ENCODE measurements at regions not wholly inside any gene's neighbourhood (a gene's known extent, or its start where the extent isn't known, plus 50 kb on each side); places are given as distances from the start of the nearest gene placed in this dataset.

- peak; percentile 33 for DNase-seq (ENCODE audit: extremely low read depth, low read depth)
These were observed 51.7 kb upstream of the SMIM21 start for GRCh38 chr18:75478996-75479880.

- DNase-seq (ENCODE audit: extremely low read depth, low read depth), result no peak
These were observed 50.4 kb upstream of the SMIM21 start for GRCh38 chr18:75477900-75478299.

Small RNA genes lying in the stretch of these regions (small RNA-seq; reads per million reads assigned to genes)
- 0 reads per million in 2 experiments for gene AC021506.2
